ENCODE measurements at regions not wholly inside any gene's neighbourhood (a gene's known extent, or its start where the extent isn't known, plus 50 kb on each side); places are given as distances from the start of the nearest gene placed in this dataset.
"Not testable (repeated sequence)": the region's sequence is repeated elsewhere in the genome, so short reads cannot be mapped to it uniquely, and the experiment has no call there.

- DNase-seq (ENCODE audit: insufficient read length, low spot score) (peak; percentile 76), FAIRE-seq (no peak)
Observed at GRCh38 chr6:149233056-149233715, 84.3 kb upstream of the TAB2 start.

- FAIRE-seq: no peak
Observed at GRCh38 chr6:149234051-149234962, 83.2 kb upstream of the TAB2 start.

GRCh38 chr6:149235130-149235561 is 82.4 kb upstream of the TAB2 start:
- DNase-seq (ENCODE audit: insufficient read length, low spot score) (peak; percentile 48), FAIRE-seq (no peak)

More at GRCh38 chr6:149234051-149234962, 83.2 kb upstream of the TAB2 start:
- peak; percentile 26 for DNase-seq (ENCODE audit: insufficient read length, low spot score)

DNA sequence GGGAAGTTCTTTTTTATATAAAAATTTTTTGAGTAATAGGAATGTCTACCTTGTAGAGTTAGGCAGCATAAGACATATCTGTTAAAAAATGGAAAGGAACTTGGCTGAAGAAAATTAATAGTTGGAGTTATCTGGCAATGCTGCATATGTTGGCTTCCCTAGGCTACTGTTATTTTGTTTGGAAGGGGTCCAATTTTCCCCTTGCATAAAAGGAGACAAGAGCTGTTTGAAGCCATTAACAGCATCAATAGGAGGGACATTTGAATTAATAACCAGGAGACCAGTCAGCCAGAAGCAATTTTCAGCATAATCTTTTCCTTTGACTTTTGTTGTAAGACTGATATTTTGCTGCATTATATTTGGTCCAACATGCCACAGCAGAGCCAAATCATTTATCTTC is 80.9 kb upstream of the TAB2 start:
- FAIRE-seq (no peak), DNase-seq (ENCODE audit: insufficient read length, low spot score) (no peak)

- FAIRE-seq: no peak
Observed at GRCh38 chr6:149237464-149237863, 80.0 kb upstream of the TAB2 start.

DNA sequence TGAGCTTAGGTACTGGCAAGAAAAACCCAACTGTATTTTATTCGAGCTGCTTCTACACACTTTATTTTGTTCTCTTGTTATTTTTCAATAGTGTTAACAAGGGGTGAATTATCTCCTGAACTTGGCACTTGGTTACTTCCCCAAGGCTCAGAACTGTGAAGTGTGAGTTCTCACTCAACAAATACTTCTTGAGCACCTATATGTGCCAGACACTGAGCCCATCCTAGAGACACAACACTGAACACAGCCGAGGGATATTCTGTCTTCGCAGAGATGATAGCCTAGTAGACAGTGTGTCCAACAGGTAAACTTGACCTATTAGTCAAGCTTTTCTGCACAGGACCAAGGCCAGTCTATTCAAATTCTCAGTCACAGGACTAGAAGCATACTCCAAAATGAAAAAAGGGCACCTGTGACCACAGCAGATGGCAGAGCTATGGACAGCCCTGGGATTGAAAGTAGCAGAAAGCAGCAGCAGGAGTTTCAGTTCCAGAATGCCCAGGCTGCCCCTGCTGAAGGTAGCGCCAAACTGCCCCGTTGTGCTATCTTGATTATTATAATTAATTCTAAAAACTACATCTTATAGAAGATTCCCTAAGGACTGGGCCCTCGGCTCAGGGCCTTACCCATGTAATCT is 77.8 kb upstream of the TAB2 start:
- DNase-seq (ENCODE audit: insufficient read length, low spot score) (no peak), FAIRE-seq (no peak)

More at GRCh38 chr6:149237464-149237863, 80.0 kb upstream of the TAB2 start:
- DNase-seq (ENCODE audit: insufficient read length, low spot score): no peak

DNA sequence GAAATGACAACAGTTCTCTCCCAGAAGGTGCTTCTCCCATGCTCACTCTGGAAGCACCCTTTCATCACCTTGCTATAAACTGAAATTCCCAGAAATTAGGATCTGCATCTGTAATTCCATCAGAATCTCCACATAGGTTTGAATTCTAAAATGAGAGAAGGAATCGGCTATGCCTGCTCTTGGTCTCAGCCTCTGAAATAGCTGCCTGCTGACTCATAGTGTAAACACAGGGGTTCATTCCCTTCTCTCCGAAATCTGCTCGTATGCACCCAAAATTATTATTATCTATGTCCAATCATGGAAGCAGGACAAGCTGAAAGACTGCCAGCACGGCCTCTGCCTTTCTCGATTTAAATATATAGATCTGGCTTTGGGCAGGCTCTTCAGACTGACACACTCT is 74.6 kb upstream of the TAB2 start:
- peak; percentile 24 for DNase-seq (ENCODE audit: insufficient read length, low spot score)
- no peak for FAIRE-seq

GRCh38 chr6:149244105-149244504 is 73.4 kb upstream of the TAB2 start:
- FAIRE-seq (no peak), DNase-seq (ENCODE audit: insufficient read length, low spot score) (no peak)

DNA sequence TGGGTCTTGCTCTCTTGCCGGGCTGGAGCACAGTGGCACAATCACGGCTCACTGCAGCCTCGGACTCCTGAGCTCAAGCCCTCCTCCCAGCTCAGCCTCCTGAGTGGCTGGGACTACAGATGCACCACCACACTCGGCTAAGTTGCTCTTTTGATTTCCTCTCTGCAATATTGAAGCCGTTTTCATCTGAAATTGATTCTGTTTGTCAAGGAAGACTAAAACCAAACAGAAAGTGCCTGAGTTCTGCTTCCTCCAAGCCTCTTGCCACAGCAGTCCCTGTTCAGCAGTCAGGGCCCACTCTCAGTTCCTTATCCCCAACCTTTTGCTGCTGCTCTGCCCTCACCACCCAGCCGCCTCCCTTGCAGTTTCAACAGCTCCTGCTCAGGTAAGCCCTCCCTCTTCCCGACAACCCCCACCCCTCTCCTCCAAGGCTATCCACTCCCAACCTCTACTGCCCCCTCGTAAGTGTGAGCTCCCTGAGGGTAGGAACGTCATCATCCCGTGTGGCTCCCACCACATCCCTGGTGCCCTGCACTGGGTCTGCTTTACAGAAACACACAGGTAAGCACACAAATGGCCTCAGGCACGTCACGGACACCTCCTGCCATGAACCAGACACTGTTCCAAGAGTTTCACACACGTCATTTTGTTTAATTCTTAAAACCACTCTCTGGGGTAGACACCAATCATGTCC is 70.7 kb upstream of the TAB2 start:
- FAIRE-seq (no peak), DNase-seq (ENCODE audit: insufficient read length, low spot score) (no peak)

GRCh38 chr6:149247385-149247763 is 70.1 kb upstream of the TAB2 start:
- FAIRE-seq (no peak), DNase-seq (ENCODE audit: insufficient read length, low spot score) (no peak)

- FAIRE-seq: not testable (repeated sequence)
Observed at GRCh38 chr6:149248263-149248662, 69.2 kb upstream of the TAB2 start.

DNA sequence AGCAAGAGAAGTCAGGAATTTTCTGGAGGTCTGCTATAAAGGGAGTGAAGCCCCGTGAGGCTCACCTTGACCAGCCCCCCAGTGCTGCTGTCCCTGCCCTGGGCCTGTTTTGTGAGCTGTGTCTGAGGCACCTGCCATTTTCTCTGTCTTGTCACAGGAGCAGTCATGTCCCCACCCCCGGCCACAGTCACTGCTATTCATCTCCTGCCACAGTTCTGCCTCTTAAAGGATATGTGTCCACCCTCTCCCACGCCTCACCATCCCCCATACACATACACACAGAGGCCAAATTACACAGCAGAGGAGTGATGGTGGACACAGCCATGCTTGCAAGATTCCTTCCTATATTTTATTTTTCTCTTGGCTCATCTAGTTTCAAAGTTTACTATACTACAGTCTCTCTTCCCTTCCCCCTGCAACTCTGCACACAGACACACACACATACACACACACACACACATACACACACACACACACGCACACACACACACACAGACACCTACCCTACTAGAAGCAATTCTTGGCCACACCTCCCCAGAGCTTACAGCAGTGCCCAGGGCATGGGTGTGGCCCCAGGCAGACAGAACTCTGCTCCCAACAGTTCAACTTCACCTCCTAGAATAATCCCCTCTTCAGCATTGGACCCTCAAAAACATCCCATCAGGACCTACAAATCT is 68.7 kb upstream of the TAB2 start:
- FAIRE-seq: no peak
- no peak for DNase-seq (ENCODE audit: insufficient read length, low spot score)

More at GRCh38 chr6:149248263-149248662, 69.2 kb upstream of the TAB2 start:
- DNase-seq (ENCODE audit: insufficient read length, low spot score): not testable (repeated sequence)

DNA sequence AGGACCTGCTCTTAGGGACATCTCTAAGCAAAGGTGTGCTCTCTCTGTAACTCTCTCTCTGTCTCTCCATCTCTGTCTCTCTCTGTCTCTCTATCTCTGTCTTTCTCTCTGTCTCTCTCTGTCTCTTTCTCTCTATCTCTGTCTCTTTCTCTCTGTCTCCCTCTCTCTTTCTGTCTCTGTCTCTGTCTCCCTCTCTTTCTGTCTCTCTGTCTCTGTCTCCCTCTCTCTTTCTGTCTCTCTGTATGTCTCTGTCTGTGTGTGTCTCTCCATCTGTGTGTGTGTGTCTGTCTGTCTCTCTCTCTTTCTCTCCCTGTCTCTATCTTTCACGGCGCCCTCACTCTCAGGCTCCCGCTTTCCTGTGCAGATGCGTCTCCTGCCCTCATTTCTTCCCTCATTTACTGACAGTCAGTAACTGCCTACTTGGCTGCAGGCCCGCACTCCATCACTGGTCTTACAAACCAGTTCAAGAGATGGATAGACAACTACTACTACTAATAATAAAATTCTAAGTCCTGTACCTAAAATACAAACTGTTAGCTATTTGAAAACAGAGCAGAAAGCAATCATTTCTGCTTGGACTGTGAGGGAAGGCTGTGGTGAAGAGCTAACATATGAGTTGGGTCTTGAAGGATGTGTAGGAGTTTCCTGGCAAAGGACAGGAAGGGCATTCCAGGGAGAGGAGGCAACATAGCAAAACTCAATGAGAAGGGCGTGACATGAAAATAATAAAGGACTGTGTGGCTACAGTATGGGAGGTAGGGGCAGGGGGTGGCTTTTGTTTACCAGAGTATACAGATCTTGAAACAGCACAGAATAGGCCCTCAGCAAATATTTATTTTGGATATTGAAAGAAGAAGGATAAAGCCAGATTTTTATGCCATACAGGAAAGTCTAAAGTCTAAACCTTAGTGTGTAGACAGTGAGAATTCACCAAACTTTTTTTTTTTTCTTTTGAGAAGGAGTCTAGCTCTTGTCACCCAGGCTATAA is 67.8 kb upstream of the TAB2 start:
- DNase-seq (ENCODE audit: insufficient read length, low spot score) (no peak), FAIRE-seq (no peak)

DNA sequence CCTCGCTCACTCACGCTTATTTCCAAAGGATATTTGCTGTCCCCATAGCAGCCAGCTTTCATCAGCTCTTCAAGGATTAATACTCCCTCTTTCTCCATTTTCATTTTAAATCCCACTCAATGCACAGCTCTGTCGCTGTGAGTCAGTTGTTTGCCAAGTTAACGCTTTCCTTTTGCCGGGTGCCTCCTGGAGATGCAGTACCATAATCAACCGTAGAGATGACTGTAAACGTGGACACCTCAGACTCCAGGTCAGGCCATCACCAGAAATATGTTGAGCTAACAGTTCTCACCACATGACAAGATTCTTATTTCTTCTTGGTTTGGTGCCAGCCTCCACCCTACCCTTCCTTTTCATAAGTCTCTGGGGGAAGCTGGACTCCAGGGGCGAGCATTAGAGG is 66.6 kb upstream of the TAB2 start:
- FAIRE-seq: no peak
- no peak for DNase-seq (ENCODE audit: insufficient read length, low spot score)

GRCh38 chr6:149252622-149253021 is 64.9 kb upstream of the TAB2 start:
- no peak for FAIRE-seq
- DNase-seq (ENCODE audit: insufficient read length, low spot score): no peak

GRCh38 chr6:149254253-149254652 is 63.3 kb upstream of the TAB2 start:
- no peak for FAIRE-seq
- no peak for DNase-seq (ENCODE audit: insufficient read length, low spot score)

GRCh38 chr6:149259753-149260152 is 57.8 kb upstream of the TAB2 start:
- no peak for FAIRE-seq
- no peak for DNase-seq (ENCODE audit: insufficient read length, low spot score)

GRCh38 chr6:149260214-149260874 is 57.2 kb upstream of the TAB2 start:
- DNase-seq (ENCODE audit: insufficient read length, low spot score) (no peak), FAIRE-seq (no peak)

Measured in HTR-8/SVneo (cell line).